Neural cell (in vitro differentiated cells): ENCODE measurements at regions not wholly inside any gene's neighbourhood (a gene's known extent, or its start where the extent isn't known, plus 50 kb on each side); places are given as distances from the start of the nearest gene placed in this dataset.
"Not testable (repeated sequence)": the region's sequence is repeated elsewhere in the genome, so short reads cannot be mapped to it uniquely, and the experiment has no call there.

Source experiments
- H2AFZ ChIP-seq: fragments of 200-600, 300-800 bp; sonication (generic), shearing (Covaris generic); 2 replicates; pipeline ENCODE4 v1.6.0; 2014; ENCODE audit warnings: low read depth, mild to moderate bottlenecking, antibody characterized with exemption, low read length, moderate library complexity
- H3F3A ChIP-seq: fragments of 200-600 bp; shearing (Covaris generic); 2 replicates; pipeline ENCODE4 v1.6.1; 2016; ENCODE audit warnings: mild to moderate bottlenecking, moderate library complexity, mixed read lengths, antibody characterized with exemption, low read length; ENCODE audit not compliant: insufficient read depth, poor library complexity, severe bottlenecking
- H3K27ac ChIP-seq: fragments of 200-600, 300-800 bp; sonication (generic), shearing (Covaris generic); 2 replicates; pipeline ENCODE4 v1.5.1; 2014; ENCODE audit warnings: mild to moderate bottlenecking, low read length, moderate library complexity
- H3K27me3 ChIP-seq: fragments of 300-800, 200-600 bp; sonication (generic), shearing (Covaris generic); 2 replicates; pipeline ENCODE4 v1.6.0; 2014; ENCODE audit warnings: mild to moderate bottlenecking, low read depth, low read length, moderate library complexity; ENCODE audit not compliant: insufficient read depth
- H3K36me3 ChIP-seq: fragments of 300-800, 200-600 bp; sonication (generic), shearing (Covaris generic); 2 replicates; pipeline ENCODE4 v1.5.1; 2014; ENCODE audit warnings: mild to moderate bottlenecking, antibody characterized with exemption, low read length, moderate library complexity; ENCODE audit not compliant: insufficient read depth
- H3K4me2 ChIP-seq: fragments of 300-800, 200-600 bp; sonication (generic), shearing (Covaris generic); 2 replicates; pipeline ENCODE4 v1.6.0; 2014; ENCODE audit warnings: mild to moderate bottlenecking, low read length
- H3K4me3 ChIP-seq: fragments of 300-800, 200-600 bp; sonication (generic), shearing (Covaris generic); 2 replicates; pipeline ENCODE4 v1.5.1; 2014; ENCODE audit warnings: mild to moderate bottlenecking, low read length, moderate library complexity
- H3K79me2 ChIP-seq: fragments of 200-600 bp; shearing (Covaris generic); replicated peaks from 2 replicates; pipeline ENCODE4 v1.6.0; 2014; ENCODE audit warnings: mild to moderate bottlenecking, low read length, moderate library complexity; ENCODE audit not compliant: insufficient read depth
- H3K9ac ChIP-seq: fragments of 300-800, 200-600 bp; sonication (generic), shearing (Covaris generic); 2 replicates; pipeline ENCODE4 v1.6.1; 2016; ENCODE audit warnings: mild to moderate bottlenecking, low read length, mixed read lengths
- H3K9me2 ChIP-seq: fragments of 200-600 bp; shearing (Covaris generic); 2 replicates; pipeline ENCODE4 v1.6.1; 2016; ENCODE audit warnings: mild to moderate bottlenecking, low read length, mixed read lengths; ENCODE audit not compliant: insufficient read depth
- H3K9me3 ChIP-seq: fragments of 200-600, 300-800 bp; sonication (generic), shearing (Covaris generic); 2 replicates; pipeline ENCODE4 v1.6.1; 2016; ENCODE audit warnings: mild to moderate bottlenecking, mixed run types, low read length, moderate library complexity, mixed read lengths
- H4K20me1 ChIP-seq: fragments of 200-600 bp; shearing (Covaris generic); 2 replicates; pipeline ENCODE4 v1.6.1; 2016; ENCODE audit warnings: mild to moderate bottlenecking, mixed run types; ENCODE audit not compliant: insufficient read depth
- EP300 ChIP-seq: fragments of 450-650 bp; conservative IDR thresholded peaks from 2 replicates; pipeline ENCODE4 v1.6.1; 2014; ENCODE audit warnings: antibody characterized with exemption, mild to moderate bottlenecking, moderate library complexity; ENCODE audit not compliant: poor library complexity, severe bottlenecking
- EZH2 ChIP-seq: fragments of 200-600, 300-800 bp; shearing (Covaris generic), sonication (generic); IDR thresholded peaks from 2 replicates; pipeline ENCODE4 v1.6.1; 2014; ENCODE audit warnings: antibody characterized with exemption, low read length, borderline replicate concordance, mild to moderate bottlenecking; ENCODE audit not compliant: insufficient read depth, poor library complexity, severe bottlenecking
- MXI1 ChIP-seq: fragments of 450-650 bp; conservative IDR thresholded peaks from 2 replicates; pipeline ENCODE4 v1.6.1; 2014; ENCODE audit warnings: antibody characterized with exemption, mild to moderate bottlenecking; ENCODE audit not compliant: poor library complexity, severe bottlenecking
- POLR2AphosphoS5 ChIP-seq: IDR thresholded peaks from 2 replicates; pipeline ENCODE4 v1.6.1; 2012
- RAD21 ChIP-seq: fragments of 450-650 bp; conservative IDR thresholded peaks from 2 replicates; pipeline ENCODE4 v1.6.1; 2014; ENCODE audit warnings: antibody characterized with exemption, mild to moderate bottlenecking, moderate library complexity
- REST ChIP-seq: IDR thresholded peaks from 2 replicates; pipeline ENCODE4 v1.6.1; 2012; ENCODE audit warnings: borderline replicate concordance
- SMC3 ChIP-seq: fragments of 450-650 bp; conservative IDR thresholded peaks from 2 replicates; pipeline ENCODE4 v1.6.1; 2014; ENCODE audit warnings: antibody characterized with exemption, mild to moderate bottlenecking, moderate library complexity; ENCODE audit not compliant: poor library complexity
- TAF1 ChIP-seq: IDR thresholded peaks from 2 replicates; pipeline ENCODE4 v1.6.1; 2012; ENCODE audit warnings: low read depth
- TF ChIP-seq, protein P1 (sequence below): fragments of 450-650 bp; IDR thresholded peaks from 2 replicates; pipeline ENCODE4 v1.5.1; 2014; ENCODE audit warnings: antibody characterized with exemption, mild to moderate bottlenecking, moderate library complexity; ENCODE audit not compliant: poor library complexity, severe bottlenecking

GRCh38 chrX:125236955-125237354, 82.7 kb upstream of the TEX13C start:
- Histone ChIP-seq H3K4me3 (no peak overlapping the region), H4K20me1 (no peaks in the 10 kb centered on the region), H3K27ac (no peak overlapping the region), H3K4me2 (no peak overlapping the region), H3K36me3 (no peaks in the 10 kb centered on the region), H3F3A (no peaks in the 10 kb centered on the region), H3K79me2 (no peaks in the 10 kb centered on the region), H3K27me3 (no peaks in the 10 kb centered on the region), H2AFZ (no peak overlapping the region), H3K9me3 (no peaks in the 10 kb centered on the region), H3K9ac (no peak overlapping the region), H3K9me2 (no peaks in the 10 kb centered on the region)
- TF ChIP-seq REST (no peak), MXI1 (no peak), POLR2AphosphoS5 (no peak), SMC3 (no peak), EP300 (no peak)

GRCh38 chrX:125248931-125249330, 70.7 kb upstream of the TEX13C start:
- no peaks in the 10 kb centered on the region for H3K27me3 ChIP-seq
- no peak overlapping the region for H2AFZ ChIP-seq
- no peaks in the 10 kb centered on the region for H3F3A ChIP-seq

DNA sequence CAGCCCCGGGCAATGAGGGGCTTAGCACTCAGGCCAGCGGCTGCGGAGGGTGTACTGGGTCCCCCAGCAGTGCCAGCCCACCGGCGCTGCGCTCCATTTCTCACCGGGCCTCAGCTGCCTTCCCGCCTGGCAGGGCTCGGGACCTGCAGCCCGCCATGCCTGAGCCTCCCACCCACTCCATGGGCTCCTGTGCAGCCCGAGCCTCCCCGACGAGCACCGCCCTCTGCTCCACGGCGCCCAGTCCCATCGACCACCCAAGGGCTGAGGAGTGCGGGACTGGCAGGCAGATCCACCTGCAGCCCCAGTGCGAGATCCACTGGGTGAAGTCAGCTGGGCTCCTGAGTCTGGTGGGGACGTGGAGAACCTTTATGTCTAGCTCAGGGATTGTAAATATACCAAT, 63.9 kb upstream of the TEX13C start:
- H4K20me1 ChIP-seq, H2AFZ ChIP-seq, H3K27me3 ChIP-seq, H3K9ac ChIP-seq, H3K9me3 ChIP-seq, H3K79me2 ChIP-seq, H3K36me3 ChIP-seq, H3K4me2 ChIP-seq, H3K4me3 ChIP-seq, H3K27ac ChIP-seq, H3F3A ChIP-seq, H3K9me2 ChIP-seq: not testable (repeated sequence)

More at GRCh38 chrX:125248931-125249330, 70.7 kb upstream of the TEX13C start:
- no peak overlapping the region for H3K27ac ChIP-seq
- H3K9ac ChIP-seq: no peak overlapping the region
- no peaks in the 10 kb centered on the region for H3K36me3 ChIP-seq
- no peaks in the 10 kb centered on the region for H3K9me2 ChIP-seq
- no peak overlapping the region for H3K4me3 ChIP-seq
- H3K79me2 ChIP-seq: no peaks in the 10 kb centered on the region
- no peaks in the 10 kb centered on the region for H4K20me1 ChIP-seq
- TF ChIP-seq MXI1 (no peak), REST (no peak), RAD21 (no peak), EZH2 (no peak), EP300 (no peak), TAF1 (no peak), SMC3 (no peak), POLR2AphosphoS5 (no peak)
- TF ChIP-seq, protein P1, sequence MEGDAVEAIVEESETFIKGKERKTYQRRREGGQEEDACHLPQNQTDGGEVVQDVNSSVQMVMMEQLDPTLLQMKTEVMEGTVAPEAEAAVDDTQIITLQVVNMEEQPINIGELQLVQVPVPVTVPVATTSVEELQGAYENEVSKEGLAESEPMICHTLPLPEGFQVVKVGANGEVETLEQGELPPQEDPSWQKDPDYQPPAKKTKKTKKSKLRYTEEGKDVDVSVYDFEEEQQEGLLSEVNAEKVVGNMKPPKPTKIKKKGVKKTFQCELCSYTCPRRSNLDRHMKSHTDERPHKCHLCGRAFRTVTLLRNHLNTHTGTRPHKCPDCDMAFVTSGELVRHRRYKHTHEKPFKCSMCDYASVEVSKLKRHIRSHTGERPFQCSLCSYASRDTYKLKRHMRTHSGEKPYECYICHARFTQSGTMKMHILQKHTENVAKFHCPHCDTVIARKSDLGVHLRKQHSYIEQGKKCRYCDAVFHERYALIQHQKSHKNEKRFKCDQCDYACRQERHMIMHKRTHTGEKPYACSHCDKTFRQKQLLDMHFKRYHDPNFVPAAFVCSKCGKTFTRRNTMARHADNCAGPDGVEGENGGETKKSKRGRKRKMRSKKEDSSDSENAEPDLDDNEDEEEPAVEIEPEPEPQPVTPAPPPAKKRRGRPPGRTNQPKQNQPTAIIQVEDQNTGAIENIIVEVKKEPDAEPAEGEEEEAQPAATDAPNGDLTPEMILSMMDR: no peak
- no peaks in the 10 kb centered on the region for H3K9me3 ChIP-seq
- H3K4me2 ChIP-seq: no peak overlapping the region
